DMS53 (cell line): ENCODE measurements at regions not wholly inside any gene's neighbourhood (a gene's known extent, or its start where the extent isn't known, plus 50 kb on each side); places are given as distances from the start of the nearest gene placed in this dataset.

Experiments used
- DNase-seq: peaks from one replicate; lab custom pipeline; 2025; lab: John Stamatoyannopoulos, UW

DNA sequence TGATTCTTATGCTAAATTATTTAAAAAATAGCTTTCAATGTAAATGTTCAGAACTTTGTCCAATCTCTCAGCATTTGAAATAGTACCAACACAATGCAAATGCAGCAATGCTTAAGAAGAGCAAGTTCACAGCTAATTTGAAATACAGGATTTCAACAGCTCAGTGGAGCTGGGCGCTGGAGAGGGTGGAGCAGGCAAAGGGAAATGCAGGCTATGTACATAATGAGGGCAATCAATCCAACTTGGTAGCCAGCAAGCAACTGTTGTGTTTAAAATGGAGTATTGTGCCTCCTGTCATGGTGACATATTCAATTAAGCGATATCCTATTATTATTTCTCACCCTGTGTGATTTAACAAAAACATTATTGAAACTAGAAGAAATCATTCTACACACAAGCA is 568.8 kb downstream of the PSAT1 start:
- DNase-seq, result no peak

DNA sequence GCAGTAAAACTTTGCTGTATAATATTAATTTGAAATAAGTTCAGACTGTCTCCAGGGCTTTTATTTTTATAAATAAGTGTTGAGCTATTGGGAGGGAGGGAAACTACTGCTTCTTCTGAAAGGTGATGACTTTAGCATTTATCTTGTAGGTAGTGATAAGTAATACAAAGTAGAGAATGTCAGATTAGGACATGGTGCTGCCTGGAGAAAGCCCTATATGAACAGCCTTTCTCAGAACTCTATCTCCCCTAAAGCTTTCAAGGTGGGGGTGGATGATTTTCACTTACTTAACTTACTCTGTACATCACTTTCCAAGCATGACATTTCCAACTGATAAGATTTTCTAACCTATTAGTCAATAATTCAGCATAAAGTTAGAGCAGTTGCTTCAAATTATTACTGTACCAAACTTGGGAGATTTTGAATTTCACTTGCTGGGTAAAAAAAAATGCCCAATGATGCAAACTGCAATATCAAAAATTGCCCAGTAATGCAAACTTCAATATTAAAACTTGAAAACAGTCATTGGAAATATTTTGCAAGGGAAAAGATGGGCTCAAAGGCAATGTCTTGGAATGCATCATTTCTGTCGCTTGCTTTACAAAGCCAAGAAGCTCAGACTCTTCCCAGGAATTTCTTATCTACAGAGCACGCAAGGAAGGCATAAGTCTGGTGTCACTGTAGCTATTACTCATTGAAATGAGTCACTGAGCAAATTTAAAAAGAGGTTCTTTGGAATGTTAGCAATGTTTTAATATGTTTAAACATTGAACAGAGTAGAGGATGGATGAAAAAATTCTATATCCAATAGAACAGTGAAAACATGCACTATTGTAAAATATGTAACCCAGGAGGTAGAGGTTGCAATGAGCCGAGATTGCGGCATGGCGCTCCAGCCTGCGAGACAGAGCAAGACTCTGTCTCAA is 569.5 kb downstream of the PSAT1 start:
- peak; percentile 33 for DNase-seq

DNA sequence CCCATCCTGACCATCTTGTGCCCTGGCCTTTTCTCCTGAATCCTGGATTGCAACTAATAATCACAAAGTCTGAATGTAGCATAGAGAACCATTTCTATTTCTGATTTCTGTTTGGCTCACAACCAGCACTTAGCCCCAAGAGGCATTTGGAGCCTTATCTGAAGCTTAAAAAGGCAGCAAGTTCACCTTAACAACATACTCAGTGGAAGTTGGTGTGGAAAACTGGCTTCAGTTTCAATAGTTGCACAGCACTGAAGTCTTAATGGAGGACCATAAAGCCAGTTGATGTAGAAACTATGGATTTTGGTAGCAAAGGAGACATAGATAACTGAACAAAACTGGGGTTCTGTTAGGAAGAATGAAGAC is 574.1 kb downstream of the PSAT1 start:
- no peak for DNase-seq

DNA sequence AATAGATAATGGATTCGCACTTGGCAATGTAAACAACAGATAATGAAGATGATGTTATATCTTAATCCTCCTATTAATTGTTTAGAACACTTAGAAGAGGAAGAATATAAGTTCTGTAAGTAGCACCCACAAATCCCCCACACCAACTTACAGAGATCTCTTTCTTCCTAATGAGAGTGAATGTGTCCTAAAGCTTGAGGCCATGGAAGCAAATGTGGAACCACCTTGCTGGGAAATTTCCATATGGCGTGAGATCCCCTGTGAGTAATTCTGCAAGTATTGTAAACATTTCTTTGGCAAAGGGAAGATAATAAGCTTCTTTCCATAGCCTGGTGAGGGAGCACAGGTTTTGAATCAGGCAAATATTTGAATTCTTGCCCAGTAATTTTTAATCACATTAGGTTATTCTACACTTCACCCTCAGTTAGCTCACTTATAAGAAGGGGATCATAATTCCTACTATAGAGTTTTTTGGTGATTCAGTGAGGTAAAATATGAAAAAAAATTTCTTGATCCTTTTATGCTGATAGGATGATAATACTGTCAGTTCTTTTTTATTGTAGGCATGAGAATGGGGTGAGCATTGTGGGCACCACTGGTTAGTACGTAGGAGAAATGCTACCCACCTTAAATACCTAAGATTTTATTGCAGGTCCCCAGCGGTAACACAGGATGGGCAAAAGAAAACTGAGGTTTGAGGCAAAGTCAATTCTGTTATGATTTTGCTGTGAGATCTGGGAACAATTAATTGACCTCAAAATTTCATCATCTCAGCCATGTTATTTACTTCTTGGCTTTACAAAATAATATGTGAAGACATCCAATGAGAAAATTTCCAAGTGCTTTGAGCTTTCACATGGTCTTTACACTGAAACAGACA is 574.8 kb downstream of the PSAT1 start:
- DNase-seq, result peak; percentile 25

DNA sequence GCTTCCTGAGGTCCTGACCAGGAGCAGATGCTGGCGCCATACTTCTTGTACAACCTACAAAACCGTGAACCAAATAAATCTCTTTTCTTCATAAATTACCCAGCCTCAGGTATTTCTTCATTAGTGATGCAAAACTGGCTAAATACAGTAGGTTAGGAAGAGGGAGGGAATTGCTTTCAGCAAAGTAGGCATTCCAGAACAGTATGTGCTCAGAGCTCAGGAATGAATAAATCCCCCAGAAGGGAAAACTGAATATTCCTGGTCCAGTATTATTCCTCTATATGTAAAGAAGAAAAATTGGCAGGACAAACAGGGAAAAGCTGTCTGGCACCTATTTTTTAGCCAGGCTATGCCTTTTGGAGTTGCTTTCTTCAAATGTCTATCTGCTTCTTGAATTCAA is 577.1 kb downstream of the PSAT1 start:
- no peak for DNase-seq

DNA sequence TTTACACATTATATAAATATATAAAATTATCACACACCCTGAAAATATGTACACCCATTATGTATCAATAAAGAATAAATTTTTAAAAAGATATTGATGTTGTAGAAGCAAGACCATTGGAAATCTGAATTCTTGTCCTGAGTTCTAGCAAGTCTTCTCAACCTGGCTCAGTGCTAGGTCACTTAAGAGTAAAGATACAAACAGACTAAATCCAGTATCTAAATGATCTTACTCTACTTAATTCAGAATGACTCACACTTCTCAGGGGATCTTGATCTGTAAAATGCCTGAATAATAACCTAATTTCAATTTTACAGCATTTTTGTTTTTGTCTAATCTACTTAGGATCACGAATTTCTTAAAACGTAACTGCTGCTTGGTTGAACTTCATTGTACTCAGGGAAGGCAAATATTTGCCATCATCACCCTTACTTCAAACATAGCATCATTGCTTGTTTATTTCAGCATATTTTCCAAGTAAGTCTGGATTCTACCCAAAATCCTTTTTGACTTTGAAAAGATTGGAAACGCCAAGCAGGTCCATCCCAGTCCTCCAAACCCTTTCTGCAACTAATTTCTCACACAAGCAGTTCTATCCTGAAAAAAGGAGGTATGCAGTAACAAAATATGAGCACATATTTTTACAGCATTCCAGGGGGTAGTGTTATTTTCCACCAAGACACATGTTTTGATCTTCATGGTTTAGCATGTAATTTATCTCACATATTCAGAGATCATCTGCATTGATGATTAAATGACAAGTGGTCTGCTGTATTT is 582.6 kb downstream of the PSAT1 start:
- no peak for DNase-seq

DNA sequence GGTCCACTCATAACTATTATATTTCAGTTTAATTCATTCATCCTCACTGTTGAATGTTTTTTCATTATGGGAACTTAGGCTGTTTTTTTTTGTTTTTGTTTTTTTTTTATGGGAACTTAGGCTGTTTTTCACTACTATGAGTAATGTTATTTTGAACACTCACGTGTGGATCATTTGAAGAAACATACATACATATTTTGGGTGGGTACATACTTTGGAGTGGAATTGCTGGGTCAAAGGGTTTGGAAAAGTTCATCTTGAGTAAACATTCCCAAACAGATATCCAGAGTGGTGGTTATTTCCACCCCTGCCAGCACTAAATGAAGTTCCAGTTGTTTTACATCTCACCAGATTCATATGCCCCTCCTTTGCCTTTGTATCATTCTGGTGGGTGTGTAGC is 584.4 kb downstream of the PSAT1 start:
- DNase-seq, result no peak

DNA sequence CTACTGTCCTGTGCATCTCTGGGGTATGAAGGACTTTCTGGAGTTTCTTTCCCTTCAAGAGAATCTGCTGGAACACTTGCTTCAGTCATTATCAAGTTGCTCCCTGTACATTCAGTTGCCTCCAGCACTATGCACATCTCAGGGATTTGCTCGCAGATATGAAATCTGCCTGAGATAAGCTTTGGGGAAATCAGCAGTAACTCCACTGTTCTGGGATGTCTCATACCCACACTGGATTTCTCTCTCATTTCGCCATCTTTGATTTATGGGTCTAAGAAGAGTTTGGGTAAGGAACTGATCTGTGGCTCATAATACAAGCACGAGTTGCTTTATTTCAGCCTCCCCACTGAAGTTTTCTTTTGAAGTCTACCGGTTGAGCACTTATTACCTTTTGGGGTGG is 585.6 kb downstream of the PSAT1 start:
- DNase-seq, result no peak

DNA sequence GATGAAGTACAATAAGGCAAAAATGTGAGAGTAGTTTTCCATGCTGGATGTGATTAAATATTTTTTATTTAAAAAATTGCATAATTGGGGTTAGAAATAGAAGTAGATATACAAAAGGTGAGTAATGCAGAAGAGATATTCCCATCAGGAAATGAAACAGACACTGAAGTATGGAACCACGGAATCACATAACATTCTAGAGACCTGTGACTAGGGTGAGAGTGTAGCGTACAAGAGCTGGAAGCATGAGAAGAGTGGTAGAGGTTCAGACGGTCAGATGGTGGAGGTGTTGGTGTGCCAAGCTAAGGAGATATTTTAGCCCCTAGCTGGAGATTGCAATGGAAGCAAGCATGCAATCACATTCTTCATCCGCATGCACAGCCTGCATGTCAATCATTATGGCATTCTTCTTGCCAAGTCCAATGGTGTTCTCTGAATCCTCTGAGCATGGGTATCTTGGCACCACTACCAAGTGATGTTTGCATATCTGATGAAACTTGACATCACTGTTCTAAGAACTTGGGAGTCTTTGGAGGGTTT is 587.8 kb downstream of the PSAT1 start:
- DNase-seq, result no peak

DNA sequence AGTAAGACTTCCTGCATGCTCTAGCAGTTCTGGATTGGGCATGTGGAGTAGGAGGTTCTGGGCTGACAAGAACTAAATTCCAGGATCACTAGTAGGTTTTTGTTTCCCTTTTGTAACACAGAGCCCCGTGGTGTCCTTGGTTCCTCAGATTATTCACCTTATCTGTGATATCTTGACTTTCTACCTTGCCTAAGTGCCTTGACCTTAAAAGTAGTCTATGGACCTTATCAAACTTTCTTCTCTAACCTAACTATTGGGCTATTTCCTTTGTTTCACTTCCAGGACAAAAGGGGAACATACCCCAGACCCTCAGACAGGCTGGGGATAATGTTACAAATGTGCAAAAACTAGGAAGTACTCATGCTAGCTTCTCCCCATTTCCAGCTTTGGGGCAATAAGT is 595.3 kb downstream of the PSAT1 start:
- no peak for DNase-seq

DNA sequence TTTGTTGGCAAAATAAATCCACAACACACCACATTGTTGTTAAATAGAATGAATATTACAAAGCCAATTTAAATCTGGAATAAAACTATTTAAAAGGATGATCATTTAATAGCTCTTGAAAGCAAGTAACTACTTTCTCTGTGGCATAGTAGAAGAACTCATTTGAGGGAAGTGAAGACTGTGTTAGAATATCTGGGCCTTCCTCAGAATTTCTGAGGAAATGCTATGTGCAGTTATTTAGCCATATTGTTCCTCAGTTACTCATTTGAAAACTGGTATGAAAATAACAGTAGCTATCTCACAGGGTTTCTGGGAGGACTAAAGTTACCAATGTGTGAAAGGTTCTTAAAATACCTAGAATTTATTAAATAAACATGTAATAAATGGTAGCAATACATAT is 595.8 kb downstream of the PSAT1 start:
- DNase-seq, result no peak

DNA sequence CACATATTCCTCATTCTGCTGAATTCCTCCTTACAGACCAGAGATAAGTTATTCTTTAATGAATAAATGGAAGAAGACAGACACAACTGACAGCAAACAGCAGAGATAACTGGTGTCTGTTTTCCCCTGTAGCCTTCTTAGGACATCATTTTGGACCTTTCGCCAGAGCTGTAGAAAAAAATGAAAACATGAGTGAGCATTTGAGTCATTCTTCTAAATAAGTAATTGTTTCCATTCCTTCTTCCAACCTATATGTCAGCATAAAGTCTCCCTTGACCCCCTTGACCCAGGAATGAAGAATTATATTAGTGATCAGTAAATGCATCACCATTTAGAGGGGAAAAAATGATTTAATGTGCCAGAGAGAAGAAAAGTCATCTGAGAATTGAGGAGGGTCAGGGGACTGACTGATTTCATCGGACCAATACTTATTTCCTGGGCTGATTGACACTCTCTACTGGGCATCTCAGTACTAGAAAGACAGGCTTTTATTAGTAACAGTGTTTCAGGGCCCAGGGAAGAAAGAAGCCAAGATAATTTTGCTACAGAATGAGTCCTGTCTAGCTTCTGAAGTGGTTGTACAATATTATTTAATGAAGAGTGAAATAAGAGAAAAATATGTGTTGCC is 597.0 kb downstream of the PSAT1 start:
- no peak for DNase-seq

DNA sequence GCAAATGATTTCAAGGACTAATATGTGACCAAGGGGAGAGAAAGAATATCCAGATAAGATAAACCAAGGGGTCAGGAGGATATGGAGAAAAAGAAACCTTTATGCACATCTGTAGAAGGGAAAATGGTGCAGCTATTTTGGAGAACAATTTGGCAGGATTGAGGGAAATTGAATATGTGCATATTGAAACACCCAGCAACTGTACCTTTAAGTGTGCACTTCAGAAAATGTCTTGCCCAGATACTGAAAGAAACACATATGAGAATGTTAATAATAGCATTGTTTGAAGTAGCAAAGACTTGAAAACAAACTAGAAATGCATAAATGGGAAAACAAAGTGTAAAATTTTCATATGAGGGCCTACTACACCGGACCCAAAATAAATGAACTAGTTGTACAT is 599.6 kb downstream of the PSAT1 start:
- no peak for DNase-seq

DNA sequence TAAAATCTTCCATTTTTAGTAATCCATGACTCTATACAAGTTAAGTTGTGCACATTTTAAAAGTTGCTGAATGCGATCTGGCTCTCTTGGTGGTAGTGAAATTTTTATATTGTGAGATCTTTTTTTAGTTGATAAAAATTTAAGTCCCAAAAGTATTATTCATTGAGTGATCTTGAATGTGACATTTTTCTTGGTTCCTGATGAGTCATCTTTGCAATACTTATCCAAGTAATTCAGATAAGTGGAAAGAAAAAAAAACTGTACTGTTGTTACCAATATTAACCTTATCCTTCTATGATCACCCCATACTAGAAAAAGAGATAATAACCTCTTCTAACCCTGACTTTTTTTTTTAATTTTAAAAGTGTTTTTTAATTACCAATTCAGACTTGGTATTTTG is 601.3 kb downstream of the PSAT1 start:
- no peak for DNase-seq

DNA sequence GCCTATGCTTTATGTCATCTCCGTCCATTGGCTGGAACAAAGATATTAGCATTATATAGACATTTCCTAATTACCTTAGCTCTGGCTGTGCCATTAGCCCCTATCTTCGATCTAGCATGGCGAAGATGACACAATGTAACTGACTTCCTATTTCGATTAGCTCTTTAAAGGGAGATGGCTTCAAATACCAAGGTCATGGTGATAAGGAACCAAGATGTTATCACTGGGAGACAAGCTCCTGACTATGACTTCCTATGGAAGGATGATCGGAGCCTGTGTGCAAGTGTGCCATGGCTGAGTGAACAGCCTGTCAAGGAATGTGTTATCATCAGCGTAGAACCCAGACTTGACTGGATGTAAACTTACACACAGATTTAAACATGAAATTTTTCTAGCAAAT is 602.1 kb downstream of the PSAT1 start:
- no peak for DNase-seq

DNA sequence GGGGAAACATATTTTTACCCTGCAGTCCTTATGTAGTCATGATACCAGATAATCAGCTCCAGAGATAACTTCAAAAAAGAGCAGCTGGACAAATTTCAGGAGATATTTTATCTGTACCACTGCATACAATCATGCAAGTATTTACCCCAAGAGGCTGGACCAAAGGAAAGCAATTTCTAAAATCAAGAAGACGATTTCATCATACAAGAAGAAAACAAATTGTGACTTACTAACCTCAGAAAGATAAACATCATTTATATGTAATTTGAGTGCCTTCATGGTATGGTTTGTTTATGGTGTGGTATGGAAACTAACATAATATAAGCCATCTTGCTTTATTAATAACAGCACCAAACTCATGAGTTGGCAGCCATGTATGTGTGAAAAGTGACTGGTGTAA is 603.6 kb downstream of the PSAT1 start:
- no peak for DNase-seq

DNA sequence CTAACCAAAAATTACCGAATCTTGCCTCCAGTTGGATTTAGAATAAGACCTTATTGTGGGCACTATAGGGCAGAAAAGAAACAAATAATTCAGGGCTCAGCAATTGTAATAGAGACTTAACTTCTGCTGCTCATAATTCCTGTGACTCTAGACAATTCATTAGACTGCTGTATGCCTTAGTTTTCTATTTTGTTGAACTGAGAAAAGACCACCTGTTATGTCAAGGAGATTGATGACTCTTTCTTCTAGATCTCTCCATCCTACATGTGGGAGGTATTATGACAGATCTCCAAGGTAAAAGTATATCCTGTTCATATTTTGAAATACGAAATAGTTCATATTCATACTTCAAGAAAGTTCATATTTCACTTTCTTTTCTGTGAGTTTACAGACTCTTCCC is 605.1 kb downstream of the PSAT1 start:
- DNase-seq, result no peak

DNA sequence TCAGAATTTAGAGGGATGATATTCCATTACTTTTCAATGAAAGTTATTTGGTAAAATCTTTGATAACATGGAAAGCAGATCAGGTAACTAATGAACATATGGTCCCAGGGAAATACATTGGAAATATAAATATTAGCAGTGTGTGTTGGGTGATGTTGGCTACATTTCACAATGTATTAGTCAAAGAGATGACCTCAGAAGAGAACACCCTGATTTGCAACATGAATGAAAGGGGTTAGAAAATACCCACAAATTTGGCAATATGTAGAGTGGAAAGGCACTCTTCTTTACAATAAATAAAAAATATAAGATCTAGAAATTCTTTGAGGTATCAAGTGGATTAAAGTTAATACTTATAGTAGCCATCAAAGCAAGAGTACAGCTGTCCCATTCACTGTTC is 606.7 kb downstream of the PSAT1 start:
- DNase-seq, result no peak

DNA sequence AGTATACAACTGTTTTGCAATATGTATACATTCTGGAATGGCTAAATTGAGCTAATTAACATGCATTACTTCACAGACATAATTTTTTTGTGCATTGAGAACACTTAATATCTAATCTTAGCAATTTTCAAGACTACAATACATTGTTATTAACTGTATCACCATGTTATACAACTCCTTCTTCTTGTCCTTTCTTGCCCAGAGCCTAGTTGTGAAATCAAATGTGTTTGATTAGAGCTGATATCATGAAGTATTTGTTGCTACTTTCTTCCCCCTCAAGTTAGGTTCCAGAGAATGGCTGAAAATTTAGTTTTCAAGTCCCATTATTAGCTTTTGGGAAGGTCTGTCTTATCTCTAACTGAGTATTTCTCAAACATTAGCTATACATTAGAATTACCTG is 607.8 kb downstream of the PSAT1 start:
- DNase-seq, result no peak

DNA sequence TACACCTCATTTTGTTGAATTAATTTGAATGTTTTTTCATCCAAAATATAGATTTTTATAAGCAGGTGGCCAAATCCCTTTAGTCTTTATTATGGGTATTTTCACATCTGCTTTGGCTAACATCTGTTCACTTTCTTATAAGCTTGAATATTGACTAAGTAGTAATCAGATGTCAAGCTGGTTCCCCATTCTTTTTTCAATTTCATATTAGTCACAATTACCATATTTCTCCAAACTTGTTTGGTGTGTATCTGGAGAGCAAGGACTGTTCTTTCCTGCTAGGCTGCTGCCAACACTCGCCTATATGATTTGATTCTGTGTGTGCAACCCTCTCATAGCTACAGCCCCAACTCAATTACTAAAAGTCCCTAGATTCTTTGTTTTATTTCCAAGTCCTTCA is 608.5 kb downstream of the PSAT1 start:
- no peak for DNase-seq

DNA sequence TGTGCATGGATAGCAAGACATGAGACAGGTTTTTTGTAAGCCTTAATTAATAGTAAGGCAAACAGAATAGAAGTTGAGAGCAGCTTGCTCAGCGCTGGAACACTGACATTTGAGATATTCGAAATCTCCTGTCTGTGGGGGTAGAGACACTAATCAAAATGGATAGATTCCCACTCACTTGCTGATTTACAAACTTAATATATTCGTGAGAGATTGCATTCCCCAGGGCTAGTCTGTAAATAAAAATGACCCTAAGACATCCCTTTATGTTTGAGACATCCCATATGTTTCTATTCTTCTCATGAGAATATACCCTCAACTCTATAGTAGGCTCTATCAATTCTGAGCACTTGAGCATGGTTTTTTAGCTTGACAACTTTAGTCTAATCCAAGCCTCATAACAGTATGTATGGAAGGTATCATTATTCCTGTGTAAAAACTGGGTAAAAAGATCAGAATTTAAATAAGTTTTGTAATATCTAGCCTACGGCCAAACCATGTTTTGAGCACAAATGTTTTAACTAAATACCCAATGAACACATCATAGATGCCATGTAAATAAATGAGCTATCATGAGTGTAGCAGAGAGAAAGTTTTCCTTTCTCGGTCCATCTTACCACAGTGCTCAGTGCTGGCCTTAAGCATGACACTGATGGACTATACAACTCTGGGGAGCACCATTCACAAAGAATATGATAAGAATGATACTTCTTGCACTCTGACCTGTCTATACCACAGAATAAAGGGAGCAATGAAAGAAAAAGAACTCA is 609.2 kb downstream of the PSAT1 start:
- DNase-seq, result no peak
